A673 (cell line): ENCODE measurements at regions not wholly inside any gene's neighbourhood (a gene's known extent, or its start where the extent isn't known, plus 50 kb on each side); places are given as distances from the start of the nearest gene placed in this dataset.
A peak's percentile ranks its signal among the peaks of the same experiment; 100 is the strongest.

Experiments
- BruUV-seq: library from RNA; stranded (reverse); fragments of 400-500 nt; replicated peaks from 2 replicates; lab custom pipeline; 2021; lab: Mats Ljungman, UMichigan
- CTCF ChIA-PET: fragments of 300-600 bp; sonication (Branson Sonifier 250); formaldehyde crosslinking; loops from one replicate; lab custom pipeline; 2022; ENCODE audit warnings: antibody characterized with exemption; lab: Charles Lee
- POLR2A ChIA-PET: fragments of 300-600 bp; sonication (Branson Sonifier 250); formaldehyde crosslinking; loops from one replicate; lab custom pipeline; 2022; ENCODE audit warnings: antibody characterized with exemption; ENCODE audit not compliant: low non-redundant PET; lab: Charles Lee
- DNase-seq: peaks from one replicate; pipeline ENCODE4 v3.0.0-alpha.2; 2015; ENCODE audit warnings: low spot score
- H3K27ac ChIP-seq: fragments of 200-600 bp; sonication (generic); 2 replicates; pipeline ENCODE4 v1.5.1; 2016; ENCODE audit warnings: mixed run types, low read depth, mild to moderate bottlenecking, mixed read lengths, antibody characterized with exemption, low read length; ENCODE audit not compliant: poor library complexity, severe bottlenecking
- H3K27me3 ChIP-seq: fragments of 200-600 bp; sonication (generic); replicated peaks from 2 replicates; pipeline ENCODE4 v1.6.1; 2017; ENCODE audit warnings: mixed run types, low read depth, mild to moderate bottlenecking, mixed read lengths, antibody characterized with exemption, low read length; ENCODE audit not compliant: insufficient read depth, poor library complexity
- H3K36me3 ChIP-seq: fragments of 200-600 bp; sonication (generic); 2 replicates; pipeline ENCODE4 v1.6.1; 2016; ENCODE audit warnings: mixed run types, mild to moderate bottlenecking, mixed read lengths, antibody characterized with exemption, low read length; ENCODE audit not compliant: insufficient read depth, poor library complexity, severe bottlenecking
- H3K4me1 ChIP-seq: fragments of 200-600 bp; sonication (generic); 2 replicates; pipeline ENCODE4 v1.6.1; 2017; ENCODE audit warnings: mixed run types, mild to moderate bottlenecking, mixed read lengths, antibody characterized with exemption, low read length; ENCODE audit not compliant: insufficient read depth, poor library complexity, severe bottlenecking
- H3K4me3 ChIP-seq: fragments of 200-600 bp; sonication (generic); 2 replicates; pipeline ENCODE4 v1.5.1; 2016; ENCODE audit warnings: low read depth, mixed run types, mild to moderate bottlenecking, mixed read lengths, low read length; ENCODE audit not compliant: poor library complexity, severe bottlenecking
- H3K9me3 ChIP-seq: fragments of 200-600 bp; sonication (generic); 2 replicates; pipeline ENCODE4 v1.6.1; 2016; ENCODE audit warnings: mixed run types, low read depth, mild to moderate bottlenecking, mixed read lengths, antibody characterized with exemption, low read length; ENCODE audit not compliant: poor library complexity, severe bottlenecking
- EZH2 ChIP-seq: fragments of 200-600 bp; sonication (generic); IDR thresholded peaks from 2 replicates; pipeline ENCODE4 v1.6.1; 2017; ENCODE audit warnings: borderline replicate concordance, low read depth, mild to moderate bottlenecking, mixed read lengths, antibody characterized with exemption, low read length; ENCODE audit not compliant: poor library complexity, severe bottlenecking
- intact Hi-C: fragments of 100-400 bp; cut with micrococcal nuclease; formaldehyde crosslinking; loops from one replicate; pipeline ENCODE4 v1.10.0; 2022; ENCODE audit not compliant: unreplicated experiment
- TF ChIP-seq, protein P1 (sequence below): fragments of 300-800, 200-600 bp; sonication (generic); conservative IDR thresholded peaks from 2 replicates; pipeline ENCODE4 v1.5.1; 2017; ENCODE audit warnings: low read depth, mild to moderate bottlenecking, antibody characterized with exemption, low read length, moderate library complexity, mixed read lengths

- Histone ChIP-seq H3K36me3 (no peaks in the 10 kb centered on the region), H3K4me1 (peaks cover 6% of the 10 kb centered on the region), H3K27me3 (no peaks in the 10 kb centered on the region), H3K4me3 (no peak overlapping the region), H3K27ac (no peak overlapping the region), H3K9me3 (no peaks in the 10 kb centered on the region)
- no peak for DNase-seq
- POLR2A ChIA-PET, result no interaction called here
- TF ChIP-seq EZH2, result no peak
- TF ChIP-seq, protein P1, sequence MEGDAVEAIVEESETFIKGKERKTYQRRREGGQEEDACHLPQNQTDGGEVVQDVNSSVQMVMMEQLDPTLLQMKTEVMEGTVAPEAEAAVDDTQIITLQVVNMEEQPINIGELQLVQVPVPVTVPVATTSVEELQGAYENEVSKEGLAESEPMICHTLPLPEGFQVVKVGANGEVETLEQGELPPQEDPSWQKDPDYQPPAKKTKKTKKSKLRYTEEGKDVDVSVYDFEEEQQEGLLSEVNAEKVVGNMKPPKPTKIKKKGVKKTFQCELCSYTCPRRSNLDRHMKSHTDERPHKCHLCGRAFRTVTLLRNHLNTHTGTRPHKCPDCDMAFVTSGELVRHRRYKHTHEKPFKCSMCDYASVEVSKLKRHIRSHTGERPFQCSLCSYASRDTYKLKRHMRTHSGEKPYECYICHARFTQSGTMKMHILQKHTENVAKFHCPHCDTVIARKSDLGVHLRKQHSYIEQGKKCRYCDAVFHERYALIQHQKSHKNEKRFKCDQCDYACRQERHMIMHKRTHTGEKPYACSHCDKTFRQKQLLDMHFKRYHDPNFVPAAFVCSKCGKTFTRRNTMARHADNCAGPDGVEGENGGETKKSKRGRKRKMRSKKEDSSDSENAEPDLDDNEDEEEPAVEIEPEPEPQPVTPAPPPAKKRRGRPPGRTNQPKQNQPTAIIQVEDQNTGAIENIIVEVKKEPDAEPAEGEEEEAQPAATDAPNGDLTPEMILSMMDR, result no peak
- CTCF ChIA-PET, result no interaction called here
- BruUV-seq, result no TSS peak
- intact Hi-C loops, result loop anchor here (5.0 to 10.0 kb wide), 5 partner anchors 474 to 1792 kb away; no protein-coding TSS in a partner anchor
Observed at GRCh38 chr7:135800560-135800959, 51.9 kb upstream of the FAM180A start.

DNA sequence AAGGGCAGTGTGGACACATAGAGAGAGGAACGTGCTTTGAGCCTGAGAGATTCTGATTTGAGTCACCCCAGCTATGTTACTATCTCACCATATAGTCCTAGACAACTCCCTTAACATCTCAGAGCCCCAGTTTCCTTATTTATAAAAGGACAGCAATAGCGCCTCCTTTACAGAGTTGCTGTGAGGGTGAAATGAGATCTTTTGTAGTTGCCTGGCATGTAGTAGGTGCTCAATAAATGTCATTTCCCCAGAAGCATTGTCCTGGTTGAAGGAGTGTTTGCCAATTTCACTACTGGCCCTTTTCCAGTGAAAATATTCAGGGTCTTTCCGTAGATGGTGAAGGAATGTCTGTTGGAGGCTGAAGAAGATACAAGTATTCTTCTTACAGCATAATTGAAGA is 51.3 kb upstream of the FAM180A start:
- H3K4me1 ChIP-seq, result peaks cover 6% of the 10 kb centered on the region
- peak; percentile 14 for DNase-seq
- H3K27ac ChIP-seq, result no peak overlapping the region
- no peak for TF ChIP-seq EZH2
- TF ChIP-seq, protein P1, result peak; percentile 23; the same call in 1 of the 2 replicates
- ChIA-PET POLR2A (no interaction called here), CTCF (no interaction called here)
- H3K27me3 ChIP-seq, result no peaks in the 10 kb centered on the region
- no TSS peak for BruUV-seq
- intact Hi-C loops, result loop anchor here (5.0 to 10.0 kb wide), 7 partner anchors 128 to 1792 kb away; no protein-coding TSS in a partner anchor
- no peaks in the 10 kb centered on the region for H3K9me3 ChIP-seq
- H3K36me3 ChIP-seq, result no peaks in the 10 kb centered on the region
- no peak overlapping the region for H3K4me3 ChIP-seq
